Ecto neural progenitor cell (in vitro differentiated cells): ENCODE measurements at regions not wholly inside any gene's neighbourhood (a gene's known extent, or its start where the extent isn't known, plus 50 kb on each side); places are given as distances from the start of the nearest gene placed in this dataset.
"Not testable (repeated sequence)": the region's sequence is repeated elsewhere in the genome, so short reads cannot be mapped to it uniquely, and the experiment has no call there.

Experiments used
- DNase-seq: peaks from one replicate; pipeline ENCODE4 v3.0.0-alpha.2; 2018; ENCODE audit warnings: low spot score

- no peak for DNase-seq
Measured at GRCh38 chr2:114066186-114066747, 176.4 kb downstream of the ACTR3 start.

- DNase-seq: no peak
Measured at GRCh38 chr2:114068438-114068837, 178.5 kb downstream of the ACTR3 start.

DNA sequence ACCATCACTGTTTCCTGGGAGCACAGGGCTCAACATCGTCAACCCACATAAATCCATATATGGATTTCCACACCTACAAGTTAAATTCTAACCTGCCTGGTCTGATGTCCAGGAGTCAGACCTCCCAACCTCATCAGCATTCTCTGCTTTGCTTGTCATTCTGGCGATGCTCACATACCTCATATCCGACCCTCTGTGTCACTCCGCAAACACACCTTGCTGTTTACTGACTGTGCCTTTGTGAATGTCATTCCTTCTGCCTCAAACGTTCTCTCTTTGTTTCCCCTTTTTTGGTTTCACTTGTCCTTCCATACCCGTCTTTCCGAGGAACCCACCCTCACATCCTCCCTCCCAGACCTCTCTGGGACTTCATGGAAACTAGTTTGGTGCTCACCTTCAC lies 187.1 kb downstream of the ACTR3 start:
- no peak for DNase-seq

DNA sequence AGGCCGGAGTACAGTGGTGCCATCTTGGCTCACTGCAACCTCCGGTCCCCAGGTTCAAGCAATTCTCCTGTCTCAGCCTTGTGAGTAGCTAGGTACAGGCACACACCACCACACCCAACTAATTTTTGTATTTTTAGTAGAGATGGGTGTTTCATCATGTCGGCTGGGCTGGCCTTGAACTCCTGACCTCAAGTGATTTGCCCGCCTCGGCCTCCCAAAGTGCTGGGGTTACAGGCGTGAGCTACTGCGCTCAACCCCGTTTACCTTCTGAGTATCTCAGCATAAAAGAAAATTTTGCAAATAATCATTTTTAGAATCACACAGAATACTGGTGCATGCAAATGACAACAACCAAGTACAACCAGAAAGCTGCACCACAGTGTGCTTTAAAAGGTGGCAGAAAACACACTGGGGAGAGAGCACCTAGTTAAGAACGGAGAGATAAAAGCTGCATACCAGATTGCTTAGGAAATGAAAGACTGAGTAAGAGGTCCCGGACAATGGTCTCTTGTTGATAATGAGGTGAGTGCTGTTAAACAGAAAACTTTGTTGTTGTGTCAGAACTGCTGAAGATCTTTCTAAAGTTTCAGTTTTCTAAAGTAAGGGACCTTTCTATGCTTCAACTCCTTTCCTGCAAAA lies 189.6 kb downstream of the ACTR3 start:
- DNase-seq: no peak

DNA sequence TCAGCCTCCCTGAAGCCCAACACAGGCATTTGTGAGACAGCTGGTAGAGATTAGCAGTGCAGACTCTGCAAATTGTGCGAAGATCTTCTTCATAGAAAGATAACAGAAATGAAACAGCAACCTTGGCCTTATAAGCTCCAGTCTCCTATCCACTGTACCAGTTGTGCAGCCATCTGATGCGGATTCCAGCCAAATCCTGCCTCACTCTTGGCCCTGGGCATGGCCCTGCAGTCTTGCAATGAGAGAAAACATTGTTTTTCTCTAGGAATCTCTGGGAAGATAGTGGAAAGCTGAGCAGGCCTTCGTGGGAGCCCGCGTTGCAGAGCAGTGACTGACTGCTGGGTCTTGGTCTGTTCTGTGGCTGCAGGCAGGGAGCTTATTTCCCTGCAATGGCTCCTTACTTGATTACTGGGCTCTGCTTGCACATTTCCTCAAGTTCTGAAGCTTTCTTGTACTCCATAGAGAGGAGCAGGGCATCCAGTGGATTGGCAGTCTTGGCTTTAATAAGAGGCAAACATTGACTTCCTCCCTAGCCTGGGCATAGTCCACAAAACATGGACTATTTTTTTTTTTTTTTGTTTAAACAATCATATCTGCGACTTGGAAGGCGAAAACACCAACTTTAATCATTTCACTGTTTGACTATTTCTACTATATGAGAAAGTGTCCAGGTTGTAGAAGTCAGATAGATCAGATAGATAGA lies 193.0 kb downstream of the ACTR3 start:
- no peak for DNase-seq

DNA sequence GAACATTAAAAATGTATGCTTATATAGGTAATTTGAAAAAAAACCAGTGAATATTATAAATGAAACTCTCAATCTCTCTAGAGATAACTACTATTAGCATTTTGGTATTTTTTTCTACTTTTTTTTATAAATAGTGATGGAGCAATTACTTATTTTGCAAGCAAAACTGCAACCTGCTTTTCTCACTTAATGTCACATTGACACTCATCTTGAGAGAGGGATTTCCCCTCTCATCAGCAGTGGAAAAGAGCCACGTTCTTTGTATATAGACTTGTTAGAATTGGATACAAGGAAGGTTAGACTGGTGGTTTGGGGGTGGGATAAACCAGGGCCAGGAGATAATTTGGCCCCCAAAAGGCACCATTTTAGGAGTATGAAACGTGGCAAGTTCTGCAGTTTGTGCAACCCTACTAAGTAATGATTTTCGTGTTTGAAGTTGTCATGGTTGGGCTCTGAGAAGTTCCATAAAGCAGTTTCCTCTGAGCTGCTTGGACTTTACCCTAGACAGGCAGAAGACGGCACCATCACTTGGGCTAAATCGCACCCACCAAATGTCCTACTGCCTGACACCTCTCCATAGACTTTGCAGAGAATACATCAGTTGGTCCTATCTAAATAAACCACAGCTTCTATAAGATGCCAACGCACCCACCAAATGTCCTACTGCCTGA lies 194.0 kb downstream of the ACTR3 start:
- no peak for DNase-seq

DNA sequence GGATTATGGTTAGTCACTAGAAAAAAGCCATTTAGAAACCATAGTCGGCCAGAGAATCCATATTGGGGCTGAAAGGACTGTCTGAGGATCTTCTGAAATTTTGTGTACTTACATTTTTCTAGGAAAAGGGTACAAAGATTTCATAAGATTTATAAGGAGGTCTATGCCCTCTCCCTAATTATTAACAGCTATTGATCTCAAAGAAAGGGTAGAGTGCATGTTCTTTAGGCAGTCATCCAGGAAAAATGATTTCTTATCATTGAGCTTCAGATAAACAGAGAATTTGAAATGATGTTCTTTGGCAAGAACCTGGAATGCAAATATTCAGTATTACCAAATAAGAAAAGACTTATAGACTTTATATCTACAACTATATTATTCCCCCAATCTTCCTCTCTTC lies 195.3 kb downstream of the ACTR3 start:
- no peak for DNase-seq

DNA sequence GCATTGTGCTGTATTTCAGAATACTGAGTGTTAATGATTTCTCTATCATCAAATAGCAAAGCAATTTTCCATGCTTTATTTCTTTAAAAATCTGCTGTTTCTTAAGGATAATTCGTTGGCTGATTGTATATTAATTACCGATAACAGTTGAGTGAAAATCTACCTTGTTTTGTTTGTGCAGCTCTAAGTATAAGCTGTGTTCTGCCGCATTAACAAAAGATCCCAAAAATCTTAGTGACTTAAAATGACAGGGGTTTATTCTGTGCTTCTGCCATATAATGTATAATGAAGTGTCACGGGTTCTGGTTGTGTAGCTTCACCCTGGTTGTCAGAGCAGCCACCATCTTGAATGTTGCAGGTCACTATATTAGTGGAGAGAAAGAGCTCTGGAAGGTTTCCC lies 196.1 kb downstream of the ACTR3 start:
- DNase-seq: no peak

DNA sequence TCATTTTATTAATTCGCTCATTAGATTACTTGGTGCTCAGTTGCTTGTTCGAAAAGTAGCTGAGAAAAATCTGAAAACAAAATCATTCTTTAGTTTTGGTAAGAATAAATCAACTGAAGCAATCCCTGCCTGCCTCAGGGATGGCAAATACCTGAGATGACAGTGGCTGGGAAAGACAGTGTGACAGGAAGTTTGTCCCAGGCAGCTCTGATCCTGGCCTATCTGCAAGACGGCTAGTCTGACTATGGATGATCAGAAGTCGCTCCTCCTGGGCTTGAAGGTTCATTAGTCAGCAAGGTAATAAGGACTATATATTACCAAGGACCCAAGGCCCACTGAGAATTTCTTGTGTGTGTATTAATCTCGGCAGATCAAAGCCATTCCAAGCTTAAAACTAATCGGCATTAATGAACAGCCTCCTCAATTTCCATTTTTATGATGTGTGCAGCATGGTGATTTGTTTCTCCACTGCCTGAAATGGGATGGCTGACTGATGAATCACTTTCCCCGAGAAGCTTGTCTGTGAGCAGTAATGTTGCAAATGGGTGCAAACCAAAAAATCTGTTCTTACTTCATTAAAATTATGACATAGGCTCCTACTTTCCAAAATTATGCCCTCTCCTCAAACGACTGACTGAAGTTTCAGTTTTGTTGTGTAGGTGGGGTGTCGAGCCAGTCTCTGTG lies 199.9 kb downstream of the ACTR3 start:
- DNase-seq: no peak

- no peak for DNase-seq
Measured at GRCh38 chr2:114091010-114091409, 201.1 kb downstream of the ACTR3 start.

DNA sequence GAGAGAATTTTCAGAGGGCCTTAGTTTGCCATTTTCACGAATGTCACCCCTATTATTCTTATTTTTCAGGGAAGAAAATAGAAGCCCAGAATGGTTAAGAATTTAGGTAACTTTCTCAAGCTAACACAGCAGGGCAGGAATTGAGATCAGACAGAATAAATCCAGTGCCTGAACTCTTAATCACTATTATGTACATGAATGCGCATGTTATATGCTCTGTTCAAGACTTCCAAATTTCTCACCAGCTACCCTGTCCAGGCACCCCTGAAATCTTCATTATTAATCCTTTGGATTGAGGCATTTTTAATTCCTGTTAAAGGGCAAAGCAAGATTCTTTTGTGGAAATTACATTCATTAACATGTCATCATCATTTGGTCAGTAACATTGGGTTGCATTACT lies 218.4 kb downstream of the ACTR3 start:
- no peak for DNase-seq

GRCh38 chr2:114108824-114109416 lies 219.0 kb downstream of the ACTR3 start:
- DNase-seq: peak; percentile 49

DNA sequence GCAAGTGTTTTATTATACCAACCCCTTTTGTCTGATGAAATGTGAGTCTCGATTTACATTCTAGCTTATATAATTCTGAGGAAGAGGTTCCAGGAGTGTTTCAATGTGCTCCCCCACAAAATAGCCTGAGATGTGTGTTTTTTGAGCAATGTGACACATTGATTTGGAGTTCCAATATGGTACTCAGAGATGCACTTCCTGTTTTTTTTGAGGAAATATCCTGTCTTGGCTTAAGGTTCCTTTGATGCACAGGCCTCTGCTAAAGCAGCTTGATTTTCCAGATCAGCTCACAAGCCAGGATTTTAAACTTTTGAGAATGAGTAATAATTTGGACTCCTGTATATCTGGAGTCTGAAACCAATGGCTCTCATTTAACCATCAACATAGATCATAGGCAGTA lies 221.4 kb downstream of the ACTR3 start:
- no peak for DNase-seq

DNA sequence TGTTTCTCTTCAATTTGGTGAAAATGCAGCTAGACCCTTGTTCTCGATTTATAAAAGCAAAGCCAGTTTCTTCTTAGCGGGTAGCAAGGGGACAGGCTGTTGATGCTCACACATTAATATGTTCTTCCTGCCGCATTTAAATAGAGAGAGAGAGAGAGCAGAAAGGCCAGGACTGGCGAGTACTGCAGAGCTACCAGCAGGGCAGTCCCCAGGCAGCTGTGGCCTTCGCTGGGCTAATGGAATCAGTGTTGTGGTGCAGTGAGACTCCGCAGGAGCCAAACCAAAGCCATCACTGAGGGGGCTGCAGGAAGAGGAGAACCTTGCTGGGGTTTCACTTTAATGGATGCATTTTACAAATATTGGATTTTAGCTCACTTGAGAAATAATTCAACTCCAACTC lies 223.6 kb downstream of the ACTR3 start:
- DNase-seq: no peak

DNA sequence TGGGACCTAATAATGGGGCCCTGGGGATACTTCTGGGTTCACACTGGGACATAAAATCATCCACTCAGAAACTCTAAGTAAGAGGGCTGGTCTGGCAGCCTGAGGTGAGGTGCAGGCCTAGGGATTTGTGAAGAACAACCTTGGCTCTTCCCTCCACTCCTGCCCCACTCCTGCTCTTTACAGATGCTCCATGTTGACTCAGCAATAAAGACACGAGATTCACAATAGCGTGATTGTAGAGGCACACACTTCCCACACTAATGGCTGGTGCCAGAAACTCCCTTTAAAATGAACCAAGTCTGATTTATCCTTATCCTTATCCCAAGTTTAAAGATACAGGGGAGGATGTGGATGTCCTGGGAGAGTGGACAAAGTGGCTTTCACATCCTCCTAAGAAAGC lies 228.2 kb downstream of the ACTR3 start:
- no peak for DNase-seq

DNA sequence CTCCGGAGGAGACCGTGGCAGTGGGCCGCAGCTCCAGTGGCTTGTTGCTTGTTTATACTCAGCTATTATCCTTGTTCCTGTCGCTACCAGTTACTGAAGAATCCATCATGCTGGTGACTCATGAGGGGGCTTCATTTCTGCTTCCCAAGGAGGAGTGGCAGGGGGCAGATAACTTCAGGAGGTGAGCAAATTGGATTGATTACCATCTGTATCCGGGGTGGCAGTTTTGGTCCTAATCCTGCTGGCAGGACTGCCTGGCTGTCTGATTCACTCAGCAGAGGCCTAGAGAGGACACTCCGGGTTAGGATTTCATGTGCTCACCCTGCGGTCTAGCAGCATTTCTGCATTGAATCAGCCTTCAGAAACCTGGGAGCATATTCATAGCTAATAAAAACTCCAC lies 230.0 kb downstream of the ACTR3 start:
- DNase-seq: no peak

DNA sequence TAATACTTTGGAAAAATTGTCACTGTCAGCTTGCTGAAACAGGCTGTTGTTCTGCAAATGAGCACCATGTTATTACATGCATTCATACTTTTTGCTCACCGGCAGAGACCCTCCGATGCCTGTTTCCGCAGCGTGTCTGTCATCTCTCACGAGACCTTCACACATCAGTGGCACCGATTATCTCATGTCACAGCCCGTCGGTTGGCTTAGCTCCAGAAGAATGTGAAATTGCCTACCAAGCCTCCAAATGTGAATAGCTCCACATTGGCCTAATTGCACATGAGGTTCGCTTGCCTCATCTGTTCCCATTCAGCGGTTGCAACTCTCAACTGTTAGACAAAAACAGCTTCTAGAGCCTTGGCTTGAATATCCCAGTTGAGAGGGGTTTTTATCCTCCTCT lies 233.0 kb downstream of the ACTR3 start:
- DNase-seq: no peak

- no peak for DNase-seq
Measured at GRCh38 chr2:114123925-114124324, 234.0 kb downstream of the ACTR3 start.

DNA sequence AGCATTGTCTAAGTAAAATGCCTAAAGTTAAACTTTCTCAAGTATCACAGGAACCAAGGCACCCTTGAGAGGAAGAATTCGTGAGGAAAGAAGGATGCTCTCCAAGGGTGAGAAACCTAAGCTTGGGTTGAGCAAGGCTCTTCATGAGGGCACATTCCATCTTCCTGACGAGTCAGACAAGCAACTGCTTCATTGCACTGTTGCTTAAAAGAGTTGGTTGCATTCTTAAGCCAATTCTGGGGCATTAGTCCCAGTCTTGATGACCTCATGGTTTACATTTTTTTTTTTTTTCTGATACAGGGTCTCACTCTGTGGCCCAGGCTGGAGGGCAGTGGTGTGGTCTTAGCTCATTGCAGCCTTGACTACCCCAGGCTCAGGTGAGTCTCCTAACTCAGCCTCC lies 237.5 kb downstream of the ACTR3 start:
- DNase-seq: no peak

DNA sequence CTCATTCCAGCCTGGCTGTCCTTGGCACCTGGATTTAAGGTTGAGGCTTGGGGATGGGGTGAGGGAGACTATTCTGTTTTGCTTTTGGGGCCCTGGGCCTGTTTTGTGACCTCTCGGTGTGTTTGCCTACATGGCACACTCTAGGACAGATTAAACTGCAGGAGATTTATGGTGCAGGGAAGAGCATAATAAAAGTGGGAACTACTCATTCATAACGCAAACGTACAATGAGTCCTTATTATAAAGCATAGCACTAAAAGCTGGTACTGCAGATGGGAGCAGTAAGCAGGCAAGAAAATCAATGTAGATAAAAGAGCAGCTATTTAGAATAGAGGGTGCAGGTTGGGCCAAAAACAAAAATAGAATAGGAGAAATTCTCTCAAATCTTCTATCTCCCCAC lies 238.4 kb downstream of the ACTR3 start:
- DNase-seq: no peak

DNA sequence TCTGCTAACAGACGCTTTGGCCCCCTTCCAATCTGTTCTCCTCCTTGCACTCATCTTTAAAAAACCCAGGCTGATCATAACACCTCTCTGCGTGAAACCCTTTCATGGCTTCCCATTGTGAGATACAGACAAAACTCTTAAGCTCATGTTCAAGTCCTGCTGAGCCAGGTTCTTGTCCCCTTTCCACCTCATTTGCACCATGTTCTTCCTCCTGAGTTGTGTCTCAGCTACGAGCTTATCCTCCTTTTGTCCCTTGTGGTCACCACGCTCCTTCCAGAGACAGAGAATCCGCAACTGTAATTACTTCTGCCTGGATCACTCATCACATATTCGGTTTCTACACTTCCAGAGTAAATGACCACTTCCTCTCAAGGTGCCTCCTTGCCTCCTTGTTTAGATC lies 238.8 kb downstream of the ACTR3 start:
- DNase-seq: no peak

GRCh38 chr2:114132050-114132449 lies 242.2 kb downstream of the ACTR3 start:
- not testable (repeated sequence) for DNase-seq
